Ovary (tissue), 7 donors: ENCODE measurements at regions not wholly inside any gene's neighbourhood (a gene's known extent, or its start where the extent isn't known, plus 50 kb on each side); places are given as distances from the start of the nearest gene placed in this dataset.

Source experiments
- DNase-seq, 5 donors: peaks; one replicate each; pipeline ENCODE4 v3.0.0-alpha.2; 2019 to 2020
- H3K27ac ChIP-seq, 2 donors: fragments of 200-600 bp; one replicate each; pipeline versions ENCODE4 v1.5.1 to v1.8.0; 2019 to 2022
- H3K27me3 ChIP-seq: fragments of 200-600 bp; one replicate; pipeline ENCODE4 v1.8.0; 2022
- H3K36me3 ChIP-seq: fragments of 200-600 bp; sonication (generic); one replicate; pipeline ENCODE4 v1.5.1; 2019
- H3K4me1 ChIP-seq: one replicate; pipeline ENCODE4 v1.8.1; 2013; ENCODE audit warnings: mild to moderate bottlenecking, moderate library complexity; ENCODE audit not compliant: insufficient read depth
- H3K4me3 ChIP-seq: fragments of 200-600 bp; sonication (generic); one replicate; pipeline ENCODE4 v1.5.1; 2017
- H3K9me3 ChIP-seq, 2 donors: fragments of 200-600 bp in 1 of 2; sonication (generic) in 1 of 2; one replicate each; pipeline versions ENCODE4 v1.5.1 to v1.8.1; 2013 to 2019; ENCODE audit warnings: mild to moderate bottlenecking in 1 of 2, moderate library complexity in 1 of 2
- CTCF ChIP-seq, 3 donors: fragments of 450-650 bp in 2 of 3; fragments of 200-600 bp in 1 of 3; IDR thresholded peaks; one replicate each; pipeline versions ENCODE4 v1.5.1 to v1.8.0; 2016 to 2022; ENCODE audit warnings: antibody characterized with exemption in 3 of 3, mild to moderate bottlenecking in 1 of 3
- EP300 ChIP-seq: sonication (generic); formaldehyde crosslinking; IDR thresholded peaks from one replicate; pipeline ENCODE4 v1.6.1; 2017; ENCODE audit warnings: antibody characterized with exemption
- POLR2A ChIP-seq: fragments of 450-650 bp; IDR thresholded peaks from one replicate; pipeline ENCODE4 v1.6.1; 2017; ENCODE audit warnings: antibody characterized with exemption, mild to moderate bottlenecking, moderate library complexity
- WGBS, 3 donors: extraction: QIAGEN DNeasy Blood & Tissue Kit in 1 of 3; methylation state at CpG; one replicate each; pipeline versions ENCODE4 v1.1.5 to v1.1.7; 2013 to 2017; 5-methylcytosine and 5-hydroxymethylcytosine counted together
- intact Hi-C, 4 donors: fragments of 100-400 bp; cut with DNase I; formaldehyde crosslinking; loops; one replicate each; pipeline versions ENCODE4 v1.11.0 to v1.15.1; 2022 to 2023
- donor health status: DM: no; HTN: no; CAD: no; lungs with moderate emphysema.
- donor health status: DM: no; HTN: no; CAD: no.
- donor health status: Bipolar disorder and iron deficiency.
- donor health status: DM: no; HTN: no; CAD: no.
- donor health status: DM: yes; HTN: yes; CAD: no.

- H3K36me3 ChIP-seq: no peaks in the 10 kb centered on the region
- no peaks in the 10 kb centered on the region for H3K27me3 ChIP-seq
- WGBS, 3 donors: 69 to 92% (median 71%) methylated on average over 4 of the region's 4 CpGs
- H3K27ac ChIP-seq: no peak overlapping the region
- H3K9me3 ChIP-seq: no peaks in the 10 kb centered on the region
- no peaks in the 10 kb centered on the region for H3K4me1 ChIP-seq
- no peak overlapping the region for H3K4me3 ChIP-seq
- no peak for DNase-seq
- TF ChIP-seq EP300 (no peak), POLR2A (no peak), CTCF (IDR thresholded peaks at IDR 0.05) (no peak)
- intact Hi-C loops: no loop called here
Measured at GRCh38 chr3:71989165-71989564, 204.2 kb upstream of the PROK2 start.

- H3K4me1 ChIP-seq: no peaks in the 10 kb centered on the region
- no peaks in the 10 kb centered on the region for H3K27me3 ChIP-seq
- TF ChIP-seq EP300: no peak
- TF ChIP-seq CTCF (IDR thresholded peaks at IDR 0.05): no peak
- no peak for TF ChIP-seq POLR2A
- intact Hi-C loops: no loop called here
- no peak overlapping the region for H3K4me3 ChIP-seq
- no peaks in the 10 kb centered on the region for H3K9me3 ChIP-seq
- DNase-seq: no peak
- H3K36me3 ChIP-seq: no peaks in the 10 kb centered on the region
- 76 to 82% (median 79%) methylated on average over 5 of the region's 5 CpGs for WGBS, 3 donors
- H3K27ac ChIP-seq: no peak overlapping the region
Measured at GRCh38 chr3:71987828-71988227, 202.9 kb upstream of the PROK2 start.

- Histone ChIP-seq H3K4me3 (no peak overlapping the region), H3K4me1 (no peaks in the 10 kb centered on the region), H3K27me3 (no peaks in the 10 kb centered on the region), H3K36me3 (no peaks in the 10 kb centered on the region), H3K27ac (no peak overlapping the region), H3K9me3 (no peaks in the 10 kb centered on the region)
- WGBS, 3 donors: 73 to 76% (median 74%) methylated on average over 9 of the region's 9 CpGs
- intact Hi-C loops: no loop called here
- TF ChIP-seq CTCF (IDR thresholded peaks at IDR 0.05) (no peak), EP300 (no peak), POLR2A (no peak)
- no peak for DNase-seq
Measured at GRCh38 chr3:71987089-71987735, 202.3 kb upstream of the PROK2 start.

- no peak overlapping the region for H3K4me3 ChIP-seq
- WGBS, 3 donors: 73 to 82% (median 75%) methylated on average over 6 of the region's 6 CpGs
- no peaks in the 10 kb centered on the region for H3K27me3 ChIP-seq
- no peaks in the 10 kb centered on the region for H3K36me3 ChIP-seq
- H3K9me3 ChIP-seq: no peaks in the 10 kb centered on the region
- no peak overlapping the region for H3K27ac ChIP-seq
- intact Hi-C loops: no loop called here
- DNase-seq: no peak
- H3K4me1 ChIP-seq: no peaks in the 10 kb centered on the region
- no peak for TF ChIP-seq EP300
- no peak for TF ChIP-seq CTCF (IDR thresholded peaks at IDR 0.05)
- TF ChIP-seq POLR2A: no peak
Measured at GRCh38 chr3:71986606-71987005, 201.7 kb upstream of the PROK2 start.
